SH-SY5Y (cell line): ENCODE measurements at regions not wholly inside any gene's neighbourhood (a gene's known extent, or its start where the extent isn't known, plus 50 kb on each side); places are given as distances from the start of the nearest gene placed in this dataset.

Experiments
- GATA2 ChIP-seq: IDR thresholded peaks from 2 replicates; pipeline ENCODE4 v1.6.1; 2011; ENCODE audit warnings: mild to moderate bottlenecking, low read depth, low read length
- GATA3 ChIP-seq: IDR thresholded peaks from 2 replicates; pipeline ENCODE4 v1.6.1; 2011; ENCODE audit warnings: low read depth, mild to moderate bottlenecking, low read length, moderate library complexity

GRCh38 chr3:76131396-76132153 lies 346.2 kb upstream of the ZNF717 start:
- TF ChIP-seq GATA2 (no peak), GATA3 (no peak)
